H1 (cell line): ENCODE measurements at regions not wholly inside any gene's neighbourhood (a gene's known extent, or its start where the extent isn't known, plus 50 kb on each side); places are given as distances from the start of the nearest gene placed in this dataset.

ENCODE experiments used
- CTCF ChIA-PET: fragments of 300-600 bp; sonication (Branson Sonifier 250); formaldehyde crosslinking; loops from one replicate; lab custom pipeline; 2021; ENCODE audit not compliant: partially characterized antibody; lab: Charles Lee
- POLR2A ChIA-PET: fragments of 300-600 bp; sonication (Branson Sonifier 250); formaldehyde crosslinking; loops from one replicate; lab custom pipeline; 2021; ENCODE audit warnings: inconsistent platforms; ENCODE audit not compliant: partially characterized antibody; lab: Charles Lee
- DNase-seq, 2 experiments: peaks; one replicate each; pipeline versions ENCODE4 v3.0.0 to v3.0.0-alpha.2; 2010 to 2022; ENCODE audit warnings: low spot score in 2 of 2, low read depth in 1 of 2, mixed read lengths in 1 of 2
- FAIRE-seq: peaks from 2 replicates; lab custom pipeline; 2011; peaks lifted over from hg19 to GRCh38; lab: Jason Lieb, UNC
- H2AFZ ChIP-seq: 2 replicates; pipeline ENCODE4 v1.8.1; 2012; ENCODE audit warnings: low read length, inconsistent platforms
- H2AK5ac ChIP-seq: 2 replicates; pipeline ENCODE4 v1.6.1; 2013; ENCODE audit warnings: low read depth, low read length
- H2BK120ac ChIP-seq: replicated peaks from 2 replicates; pipeline ENCODE3; 2013; ENCODE audit warnings: low read depth, low read length, inconsistent platforms
- H2BK12ac ChIP-seq: 2 replicates; pipeline ENCODE4 v1.6.1; 2013; ENCODE audit warnings: low read depth, low read length
- H2BK15ac ChIP-seq: 2 replicates; pipeline ENCODE4 v1.6.1; 2013; ENCODE audit warnings: low read length
- H2BK20ac ChIP-seq: 2 replicates; pipeline ENCODE4 v1.6.1; 2013; ENCODE audit warnings: low read length
- H2BK5ac ChIP-seq: 2 replicates; pipeline ENCODE4 v1.6.1; 2013; ENCODE audit warnings: low read depth, low read length
- H3K14ac ChIP-seq: 2 replicates; pipeline ENCODE4 v1.6.1; 2013; ENCODE audit warnings: inconsistent platforms; ENCODE audit not compliant: insufficient read length
- H3K18ac ChIP-seq: 2 replicates; pipeline ENCODE4 v1.6.1; 2013; ENCODE audit warnings: low read length; ENCODE audit errors: extremely low read depth
- H3K23ac ChIP-seq: 2 replicates; pipeline ENCODE4 v1.6.1; 2013; ENCODE audit warnings: inconsistent platforms; ENCODE audit not compliant: insufficient read length
- H3K23me2 ChIP-seq: 2 replicates; pipeline ENCODE4 v1.6.1; 2013; ENCODE audit warnings: low read depth, low read length
- H3K27ac ChIP-seq: 2 replicates; pipeline ENCODE4 v1.6.1; 2011; ENCODE audit warnings: low read depth, low read length, inconsistent platforms
- H3K27me3 ChIP-seq, 4 experiments: replicated peaks in 1 of 4; 1 replicate in 1 of 4; 2 replicates in 3 of 4; pipeline versions ENCODE4 v1.6.1 to v1.8.1; 2011 to 2013; ENCODE audit warnings: low read length in 3 of 4, mild to moderate bottlenecking in 3 of 4, inconsistent platforms in 2 of 4, mixed read lengths in 2 of 4, moderate library complexity in 1 of 4; ENCODE audit not compliant: control insufficient read depth in 3 of 4, insufficient read depth in 3 of 4; ENCODE audit errors: extremely low read depth in 1 of 4
- H3K36me3 ChIP-seq, 4 experiments: 2 replicates each; pipeline versions ENCODE4 v1.6.1 to v1.8.1; 2011 to 2013; ENCODE audit warnings: mild to moderate bottlenecking in 4 of 4, low read length in 3 of 4, moderate library complexity in 2 of 4, control low read depth in 1 of 4, inconsistent platforms in 1 of 4; ENCODE audit not compliant: insufficient read depth in 4 of 4, control insufficient read depth in 2 of 4
- H3K4ac ChIP-seq: replicated peaks from 2 replicates; pipeline ENCODE3; 2013; ENCODE audit warnings: low read length, low read depth, mixed read lengths, inconsistent platforms; ENCODE audit not compliant: insufficient read length
- H3K4me1 ChIP-seq, 4 experiments: replicated peaks in 1 of 4; 1 replicate in 1 of 4; 2 replicates in 3 of 4; pipeline versions ENCODE4 v1.6.1 to v1.8.1; 2011 to 2013; ENCODE audit warnings: low read length in 3 of 4, inconsistent platforms in 2 of 4, mixed read lengths in 1 of 4; ENCODE audit not compliant: insufficient read depth in 4 of 4, control insufficient read depth in 3 of 4
- H3K4me2 ChIP-seq, 2 experiments: 2 replicates each; pipeline versions ENCODE4 v1.6.1 to v1.8.1; 2011 to 2013; ENCODE audit warnings: low read depth in 2 of 2, low read length in 2 of 2, control low read depth in 1 of 2, inconsistent platforms in 1 of 2, mild to moderate bottlenecking in 1 of 2; ENCODE audit not compliant: insufficient read depth in 1 of 2
- H3K4me3 ChIP-seq, 4 experiments: fragments of 200-600, 300-600 bp in 1 of 4; sonication (generic), shearing (Covaris generic), sonication (Bioruptor Twin) in 1 of 4; 2 replicates each; pipeline versions ENCODE4 v1.5.1 to v1.8.1; 2011 to 2016; ENCODE audit warnings: low read length in 4 of 4, low read depth in 3 of 4, control low read depth in 2 of 4, inconsistent platforms in 2 of 4, mild to moderate bottlenecking in 2 of 4, mixed read lengths in 1 of 4, moderate library complexity in 1 of 4; ENCODE audit not compliant: insufficient read depth in 2 of 4; ENCODE audit errors: extremely low read depth in 1 of 4
- H3K56ac ChIP-seq: replicated peaks from 2 replicates; pipeline ENCODE3; 2013; ENCODE audit warnings: low read depth, mild to moderate bottlenecking, mixed read lengths, low read length, inconsistent platforms; ENCODE audit not compliant: insufficient read length
- H3K79me1 ChIP-seq: 2 replicates; pipeline ENCODE4 v1.6.1; 2013; ENCODE audit warnings: low read depth, low read length, control low read depth
- H3K79me2 ChIP-seq, 2 experiments: 2 replicates each; pipeline versions ENCODE4 v1.6.1 to v1.8.1; 2012 to 2013; ENCODE audit warnings: low read length in 2 of 2, mild to moderate bottlenecking in 2 of 2, inconsistent platforms in 1 of 2; ENCODE audit not compliant: insufficient read depth in 2 of 2, control insufficient read depth in 1 of 2
- H3K9ac ChIP-seq, 4 experiments: replicated peaks in 1 of 4; 1 replicate in 1 of 4; 2 replicates in 3 of 4; pipeline versions ENCODE4 v1.6.1 to v1.8.1; 2011 to 2013; ENCODE audit warnings: low read depth in 3 of 4, low read length in 3 of 4, control low read depth in 2 of 4, mild to moderate bottlenecking in 2 of 4, moderate library complexity in 2 of 4, inconsistent platforms in 1 of 4; ENCODE audit errors: extremely low read depth in 1 of 4
- H3K9me3 ChIP-seq, 2 experiments: 2 replicates each; pipeline versions ENCODE4 v1.6.1 to v1.8.1; 2012 to 2013; ENCODE audit warnings: mild to moderate bottlenecking in 2 of 2, moderate library complexity in 2 of 2, control low read depth in 1 of 2, inconsistent platforms in 1 of 2, low read depth in 1 of 2, low read length in 1 of 2, mixed read lengths in 1 of 2; ENCODE audit not compliant: insufficient read depth in 2 of 2
- H4K20me1 ChIP-seq, 2 experiments: replicated peaks in 1 of 2; 2 replicates each; pipeline versions ENCODE3 to v1.8.1; 2011 to 2013; ENCODE audit warnings: inconsistent platforms in 2 of 2, low read length in 2 of 2, mild to moderate bottlenecking in 1 of 2; ENCODE audit not compliant: insufficient read depth in 2 of 2, control insufficient read depth in 1 of 2
- H4K5ac ChIP-seq: 2 replicates; pipeline ENCODE4 v1.6.1; 2013; ENCODE audit warnings: low read length, low read depth, mixed read lengths, inconsistent platforms; ENCODE audit not compliant: insufficient read length
- H4K8ac ChIP-seq: 2 replicates; pipeline ENCODE4 v1.8.0; 2013; ENCODE audit warnings: mild to moderate bottlenecking, moderate library complexity, low read length, inconsistent platforms; ENCODE audit not compliant: insufficient read depth; ENCODE audit errors: extremely low read depth
- H4K91ac ChIP-seq: replicated peaks from 2 replicates; pipeline ENCODE3; 2013; ENCODE audit warnings: low read length, mixed read lengths, inconsistent platforms; ENCODE audit not compliant: insufficient read length
- CHD1 ChIP-seq: IDR thresholded peaks from 2 replicates; pipeline ENCODE4 v1.6.1; 2012; ENCODE audit warnings: low read depth, low read length, improper control_type of control experiment
- EP300 ChIP-seq, 2 experiments: IDR thresholded peaks; 1 replicate in 1 of 2; 2 replicates in 1 of 2; pipeline ENCODE4 v1.6.1; 2011 to 2012; ENCODE audit warnings: low read depth in 2 of 2, low read length in 2 of 2, mild to moderate bottlenecking in 2 of 2, borderline replicate concordance in 1 of 2, inconsistent platforms in 1 of 2, moderate library complexity in 1 of 2
- GTF2F1 ChIP-seq: IDR thresholded peaks from 2 replicates; pipeline ENCODE4 v1.6.1; 2012; ENCODE audit warnings: low read depth, low read length, improper control_type of control experiment, borderline replicate concordance
- HDAC2 ChIP-seq, 2 experiments: fragments of 300-600 bp in 1 of 2; sonication (generic) in 1 of 2; IDR thresholded peaks; 2 replicates each; pipeline ENCODE4 v1.6.1; 2011 to 2012; ENCODE audit warnings: low read depth in 2 of 2, low read length in 2 of 2, mild to moderate bottlenecking in 2 of 2, moderate library complexity in 2 of 2, borderline replicate concordance in 1 of 2, inconsistent platforms in 1 of 2
- POLR2A ChIP-seq, 2 experiments: IDR thresholded peaks; 1 replicate in 1 of 2; 2 replicates in 1 of 2; pipeline ENCODE4 v1.6.1; 2011; ENCODE audit warnings: low read depth in 2 of 2, low read length in 2 of 2, mild to moderate bottlenecking in 2 of 2; ENCODE audit errors: control extremely low read depth in 1 of 2
- ZNF274 ChIP-seq: IDR thresholded peaks from 2 replicates; pipeline ENCODE4 v1.7.0; 2012; ENCODE audit warnings: low read length, borderline replicate concordance; ENCODE audit errors: extremely low read depth
- WGBS, 2 experiments: shearing (Covaris generic) in 1 of 2; methylation state at CpG; one replicate each; pipeline versions ENCODE4 v1.1.6 to v1.1.7; 2013 to 2015; ENCODE audit warnings: low lambda C conversion rate in 2 of 2, mixed read lengths in 2 of 2, inconsistent platforms in 1 of 2, low coverage in 1 of 2, missing lambda C conversion rate in 1 of 2; ENCODE audit not compliant: insufficient replicate concordance in 2 of 2, insufficient coverage in 1 of 2, insufficient read length in 1 of 2; ENCODE audit errors: extremely low coverage in 1 of 2, missing lambda C conversion rate in 1 of 2; 5-methylcytosine and 5-hydroxymethylcytosine counted together

DNA sequence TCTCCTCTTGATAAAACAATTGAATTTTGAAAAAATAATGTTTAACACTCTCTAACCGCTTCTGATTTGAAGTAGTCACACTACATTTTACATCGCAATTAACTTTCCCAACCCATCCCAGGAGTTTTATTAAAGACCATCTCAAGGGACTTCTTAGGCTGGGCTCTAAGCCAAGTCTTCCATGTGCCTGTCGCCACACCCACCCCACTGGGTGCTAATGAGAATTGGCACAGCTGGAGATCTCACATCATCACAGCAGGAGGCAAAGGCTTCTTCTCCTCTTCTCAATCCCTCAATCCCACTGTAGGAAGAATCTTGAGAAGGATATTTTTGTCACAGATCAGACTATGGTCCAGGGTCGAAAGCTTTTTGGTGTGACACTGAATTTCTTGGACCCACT, 328.9 kb downstream of the NUF2 start:
- FAIRE-seq = no peak

More for the DNA sequence above, 328.9 kb downstream of the NUF2 start:
- no peak overlapping the region for H2AFZ ChIP-seq
- no peaks in the 10 kb centered on the region for H4K20me1 ChIP-seq
- no peak overlapping the region for H2BK20ac ChIP-seq
- H3K79me2 ChIP-seq = no peaks in the 10 kb centered on the region
- H3K4ac ChIP-seq = no peak overlapping the region
- H3K23me2 ChIP-seq = no peaks in the 10 kb centered on the region
- ChIA-PET CTCF (no interaction called here), POLR2A (no interaction called here)
- no peak overlapping the region for H2BK120ac ChIP-seq
- H3K4me1 ChIP-seq = peaks cover 0 to 3% (median 0%) of the 10 kb centered on the region in 4 experiments; a peak in 2 of 7 replicates
- H2AK5ac ChIP-seq = no peak overlapping the region
- no peak overlapping the region for H4K5ac ChIP-seq
- H3K27ac ChIP-seq = no peak overlapping the region
- no peak overlapping the region for H3K56ac ChIP-seq
- no peak overlapping the region for H3K4me2 ChIP-seq
- H3K9me3 ChIP-seq = no peaks in the 10 kb centered on the region; a peak in 1 of 4 replicates
- no peak overlapping the region for H3K23ac ChIP-seq
- no peak overlapping the region for H2BK12ac ChIP-seq
- no peak overlapping the region for H3K18ac ChIP-seq
- H3K4me3 ChIP-seq = no peak overlapping the region
- H2BK5ac ChIP-seq = no peak overlapping the region
- no peak overlapping the region for H3K14ac ChIP-seq
- no peak overlapping the region for H2BK15ac ChIP-seq
- no peak overlapping the region for H3K9ac ChIP-seq
- no peaks in the 10 kb centered on the region for H3K27me3 ChIP-seq
- no peaks in the 10 kb centered on the region for H3K79me1 ChIP-seq
- TF ChIP-seq ZNF274 (no peak), HDAC2 (IDR thresholded peaks at IDR 0.05; ENCODE audit: borderline replicate concordance in 1 of 2, low read depth in 2 of 2, low read length in 2 of 2) (no peak), EP300 (IDR thresholded peaks at IDR 0.05; ENCODE audit: borderline replicate concordance in 1 of 2, low read depth in 2 of 2, low read length in 2 of 2) (no peak), POLR2A (IDR thresholded peaks at IDR 0.05; ENCODE audit: control extremely low read depth in 1 of 2, low read depth in 2 of 2, low read length in 2 of 2) (no peak), GTF2F1 (no peak), CHD1 (no peak)
- TF ChIP-seq, all 59 proteins: peak for 0
- H3K36me3 ChIP-seq = no peaks in the 10 kb centered on the region
- H4K91ac ChIP-seq = no peak overlapping the region
- WGBS, 2 experiments = 88% methylated on average over 4 of the region's 4 CpGs; no CpG with 5 or more reads in 1 of the 2 experiments
- H4K8ac ChIP-seq = no peak overlapping the region
- DNase-seq = no peak
